ENCODE measurements at regions not wholly inside any gene's neighbourhood (a gene's known extent, or its start where the extent isn't known, plus 50 kb on each side); places are given as distances from the start of the nearest gene placed in this dataset.

DNA sequence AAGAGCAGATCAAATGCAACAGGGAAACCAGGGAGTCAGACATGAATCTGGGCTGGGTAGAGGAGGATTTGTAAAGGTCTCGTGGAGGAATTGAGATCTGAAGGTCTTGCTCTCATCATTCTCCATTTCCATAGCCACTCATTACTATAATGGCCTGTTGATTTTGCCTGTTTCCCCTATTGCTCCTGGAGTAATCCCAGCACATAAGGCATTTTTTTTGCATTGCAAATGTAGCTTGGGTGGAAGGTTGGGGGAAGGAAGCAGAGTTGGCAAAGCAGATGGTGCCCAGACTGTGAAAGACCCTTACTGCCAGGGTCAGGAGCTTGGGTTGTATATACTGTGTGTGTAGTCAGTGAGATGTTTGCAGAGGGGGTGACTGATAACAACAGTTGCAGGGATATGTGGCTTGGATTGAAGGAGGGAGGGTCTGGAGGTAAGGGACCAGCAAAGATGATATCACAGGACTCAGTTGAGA lies 116.0 kb downstream of the TTC6 start:
- Histone ChIP-seq H3K9ac (ENCODE audit: insufficient read depth, low read depth, low read length) (no peak overlapping the region), H3K27me3 (ENCODE audit: control insufficient read depth in 1 of 2, insufficient read depth in 2 of 2, low read length in 2 of 2) (no peaks in the 10 kb centered on the region), H3K4me2 (ENCODE audit: low read depth, low read length) (peak overlapping the region; percentile 19), H3K9me3 (ENCODE audit: low read length) (no peaks in the 10 kb centered on the region; the same call in 1 of the 2 replicates), H4K20me1 (ENCODE audit: insufficient read depth, low read length) (no peaks in the 10 kb centered on the region), H3K36me3 (replicated peaks in 1 of 2; ENCODE audit: control insufficient read depth in 1 of 2, insufficient read depth in 2 of 2, low read length in 2 of 2) (peaks cover 5 to 11% of the 10 kb centered on the region in 2 experiments; a peak in 2 of 5 replicates), H2AFZ (ENCODE audit: low read length) (no peak overlapping the region), H3K4me1 (ENCODE audit: insufficient read depth, low read length) (peaks cover 39% of the 10 kb centered on the region), H3K27ac (ENCODE audit: extremely low read length, insufficient read depth, low read length) (peak overlapping the region; percentile 55), H3K4me3 (replicated peaks in 1 of 3; ENCODE audit: insufficient read depth in 1 of 3, low read depth in 2 of 3, low read length in 3 of 3) (no peak overlapping the region), H3K79me2 (ENCODE audit: insufficient read depth, low read length) (no peaks in the 10 kb centered on the region)
- DNase-seq (ENCODE audit: low spot score) (no peak), FAIRE-seq (no peak), ATAC-seq (peak; percentile 52)
- WGBS (ENCODE audit: low lambda C conversion rate): 93% methylated on average over 1 of the region's 1 CpG
- ChIA-PET POLR2A (interaction anchor here (0.8 to 4.6 kb wide), 10 partner anchors 9 to 163 kb away, joined by 3 to 83 read pairs (median 4); partner anchors contain the start of genes FOXA1 and TTC6), CTCF (ENCODE audit: low intra/inter-chr PET ratio, low total read pairs) (interaction anchor here (10.3 kb wide), 1 partner anchor 164 kb away, joined by 213 read pairs; no protein-coding TSS in a partner anchor)
- in situ Hi-C loops (cut with HindIII; ENCODE audit: extremely low pct_ligation_motif_present, low pct_unique_long_range_greater_than_20kb) (loop anchor here (25.0 kb wide), 1 partner anchor 301 kb away; no protein-coding TSS in a partner anchor), intact Hi-C loops (cut with micrococcal nuclease; ENCODE audit: unreplicated experiment) (no loop called here)
- no TSS peak for BruUV-seq (replicated peaks)
- TF ChIP-seq ZNF260 (CRISPR knock-in tag; IDR thresholded peaks at IDR 0.05; ENCODE audit: borderline replicate concordance, low read depth): no peak
- no peak for TF ChIP-seq ZNF329 (CRISPR knock-in tag; IDR thresholded peaks at IDR 0.05; ENCODE audit: low read depth)
- TF ChIP-seq, protein P1, sequence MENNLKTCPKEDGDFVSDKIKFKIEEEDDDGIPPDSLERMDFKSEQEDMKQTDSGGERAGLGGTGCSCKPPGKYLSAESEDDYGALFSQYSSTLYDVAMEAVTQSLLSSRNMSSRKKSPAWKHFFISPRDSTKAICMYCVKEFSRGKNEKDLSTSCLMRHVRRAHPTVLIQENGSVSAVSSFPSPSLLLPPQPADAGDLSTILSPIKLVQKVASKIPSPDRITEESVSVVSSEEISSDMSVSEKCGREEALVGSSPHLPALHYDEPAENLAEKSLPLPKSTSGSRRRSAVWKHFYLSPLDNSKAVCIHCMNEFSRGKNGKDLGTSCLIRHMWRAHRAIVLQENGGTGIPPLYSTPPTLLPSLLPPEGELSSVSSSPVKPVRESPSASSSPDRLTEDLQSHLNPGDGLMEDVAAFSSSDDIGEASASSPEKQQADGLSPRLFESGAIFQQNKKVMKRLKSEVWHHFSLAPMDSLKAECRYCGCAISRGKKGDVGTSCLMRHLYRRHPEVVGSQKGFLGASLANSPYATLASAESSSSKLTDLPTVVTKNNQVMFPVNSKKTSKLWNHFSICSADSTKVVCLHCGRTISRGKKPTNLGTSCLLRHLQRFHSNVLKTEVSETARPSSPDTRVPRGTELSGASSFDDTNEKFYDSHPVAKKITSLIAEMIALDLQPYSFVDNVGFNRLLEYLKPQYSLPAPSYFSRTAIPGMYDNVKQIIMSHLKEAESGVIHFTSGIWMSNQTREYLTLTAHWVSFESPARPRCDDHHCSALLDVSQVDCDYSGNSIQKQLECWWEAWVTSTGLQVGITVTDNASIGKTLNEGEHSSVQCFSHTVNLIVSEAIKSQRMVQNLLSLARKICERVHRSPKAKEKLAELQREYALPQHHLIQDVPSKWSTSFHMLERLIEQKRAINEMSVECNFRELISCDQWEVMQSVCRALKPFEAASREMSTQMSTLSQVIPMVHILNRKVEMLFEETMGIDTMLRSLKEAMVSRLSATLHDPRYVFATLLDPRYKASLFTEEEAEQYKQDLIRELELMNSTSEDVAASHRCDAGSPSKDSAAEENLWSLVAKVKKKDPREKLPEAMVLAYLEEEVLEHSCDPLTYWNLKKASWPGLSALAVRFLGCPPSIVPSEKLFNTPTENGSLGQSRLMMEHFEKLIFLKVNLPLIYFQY (CRISPR knock-in tag; IDR thresholded peaks at IDR 0.05; ENCODE audit: borderline replicate concordance): no peak
- TF ChIP-seq ZNF430 (CRISPR knock-in tag; IDR thresholded peaks at IDR 0.05): no peak
- TF ChIP-seq, protein P2, sequence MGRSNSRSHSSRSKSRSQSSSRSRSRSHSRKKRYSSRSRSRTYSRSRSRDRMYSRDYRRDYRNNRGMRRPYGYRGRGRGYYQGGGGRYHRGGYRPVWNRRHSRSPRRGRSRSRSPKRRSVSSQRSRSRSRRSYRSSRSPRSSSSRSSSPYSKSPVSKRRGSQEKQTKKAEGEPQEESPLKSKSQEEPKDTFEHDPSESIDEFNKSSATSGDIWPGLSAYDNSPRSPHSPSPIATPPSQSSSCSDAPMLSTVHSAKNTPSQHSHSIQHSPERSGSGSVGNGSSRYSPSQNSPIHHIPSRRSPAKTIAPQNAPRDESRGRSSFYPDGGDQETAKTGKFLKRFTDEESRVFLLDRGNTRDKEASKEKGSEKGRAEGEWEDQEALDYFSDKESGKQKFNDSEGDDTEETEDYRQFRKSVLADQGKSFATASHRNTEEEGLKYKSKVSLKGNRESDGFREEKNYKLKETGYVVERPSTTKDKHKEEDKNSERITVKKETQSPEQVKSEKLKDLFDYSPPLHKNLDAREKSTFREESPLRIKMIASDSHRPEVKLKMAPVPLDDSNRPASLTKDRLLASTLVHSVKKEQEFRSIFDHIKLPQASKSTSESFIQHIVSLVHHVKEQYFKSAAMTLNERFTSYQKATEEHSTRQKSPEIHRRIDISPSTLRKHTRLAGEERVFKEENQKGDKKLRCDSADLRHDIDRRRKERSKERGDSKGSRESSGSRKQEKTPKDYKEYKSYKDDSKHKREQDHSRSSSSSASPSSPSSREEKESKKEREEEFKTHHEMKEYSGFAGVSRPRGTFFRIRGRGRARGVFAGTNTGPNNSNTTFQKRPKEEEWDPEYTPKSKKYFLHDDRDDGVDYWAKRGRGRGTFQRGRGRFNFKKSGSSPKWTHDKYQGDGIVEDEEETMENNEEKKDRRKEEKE (IDR thresholded peaks at IDR 0.05): no peak
- TF ChIP-seq ZNF879 (CRISPR knock-in tag; IDR thresholded peaks at IDR 0.05): no peak
- TF ChIP-seq, protein P3, sequence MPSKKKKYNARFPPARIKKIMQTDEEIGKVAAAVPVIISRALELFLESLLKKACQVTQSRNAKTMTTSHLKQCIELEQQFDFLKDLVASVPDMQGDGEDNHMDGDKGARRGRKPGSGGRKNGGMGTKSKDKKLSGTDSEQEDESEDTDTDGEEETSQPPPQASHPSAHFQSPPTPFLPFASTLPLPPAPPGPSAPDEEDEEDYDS (CRISPR knock-in tag; IDR thresholded peaks at IDR 0.05): no peak
- TF ChIP-seq ZFP36L1 (CRISPR knock-in tag; IDR thresholded peaks at IDR 0.05): no peak
- no peak for TF ChIP-seq TEAD3 (CRISPR knock-in tag; optimal IDR thresholded peaks at IDR 0.05; ENCODE audit: borderline replicate concordance)
- TF ChIP-seq ZNF589 (CRISPR knock-in tag; conservative IDR thresholded peaks at IDR 0.05): no peak
- no peak for TF ChIP-seq ZNF3 (CRISPR knock-in tag; IDR thresholded peaks at IDR 0.05)
- TF ChIP-seq, protein P4, sequence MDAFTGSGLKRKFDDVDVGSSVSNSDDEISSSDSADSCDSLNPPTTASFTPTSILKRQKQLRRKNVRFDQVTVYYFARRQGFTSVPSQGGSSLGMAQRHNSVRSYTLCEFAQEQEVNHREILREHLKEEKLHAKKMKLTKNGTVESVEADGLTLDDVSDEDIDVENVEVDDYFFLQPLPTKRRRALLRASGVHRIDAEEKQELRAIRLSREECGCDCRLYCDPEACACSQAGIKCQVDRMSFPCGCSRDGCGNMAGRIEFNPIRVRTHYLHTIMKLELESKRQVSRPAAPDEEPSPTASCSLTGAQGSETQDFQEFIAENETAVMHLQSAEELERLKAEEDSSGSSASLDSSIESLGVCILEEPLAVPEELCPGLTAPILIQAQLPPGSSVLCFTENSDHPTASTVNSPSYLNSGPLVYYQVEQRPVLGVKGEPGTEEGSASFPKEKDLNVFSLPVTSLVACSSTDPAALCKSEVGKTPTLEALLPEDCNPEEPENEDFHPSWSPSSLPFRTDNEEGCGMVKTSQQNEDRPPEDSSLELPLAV (CRISPR knock-in tag; conservative IDR thresholded peaks at IDR 0.05; ENCODE audit: low read depth): no peak
- TF ChIP-seq KLF6 (CRISPR knock-in tag; IDR thresholded peaks at IDR 0.05): no peak
- no peak for TF ChIP-seq CBX2 (IDR thresholded peaks at IDR 0.05; ENCODE audit: low read depth, low read length)
- TF ChIP-seq CBX2 (CRISPR knock-in tag; IDR thresholded peaks at IDR 0.05; ENCODE audit: low read depth): no peak
- TF ChIP-seq HNRNPLL (IDR thresholded peaks at IDR 0.05; ENCODE audit: low read depth, low read length, poor library complexity, severe bottlenecking): no peak
